ENCODE measurements at regions not wholly inside any gene's neighbourhood (a gene's known extent, or its start where the extent isn't known, plus 50 kb on each side); places are given as distances from the start of the nearest gene placed in this dataset.

GRCh38 chr9:107070586-107070985, 207.6 kb downstream of the ZNF462 start:
- TF ChIP-seq EZH2phosphoT487 (IDR thresholded peaks at IDR 0.05; ENCODE audit: insufficient read depth, low read depth) (no peak), EZH2 (IDR thresholded peaks at IDR 0.05; ENCODE audit: insufficient read depth, poor library complexity, severe bottlenecking) (no peak)

All from GM23248 (cell line).